Liver (tissue), 3 donors: ENCODE measurements at regions not wholly inside any gene's neighbourhood (a gene's known extent, or its start where the extent isn't known, plus 50 kb on each side); places are given as distances from the start of the nearest gene placed in this dataset.

Source experiments
- CTCF ChIP-seq: fragments of 150-350 bp; IDR thresholded peaks from 2 replicates; pipeline ENCODE4 v1.5.1; 2017; ENCODE audit warnings: improper control_type of control experiment, low read depth, low read length; ENCODE audit not compliant: missing input control
- EGR1 ChIP-seq, 2 donors: IDR thresholded peaks; 2 replicates each; pipeline ENCODE4 v1.6.1; 2016 to 2018; ENCODE audit warnings: antibody characterized with exemption in 2 of 2, low read depth in 2 of 2
- FOXA2 ChIP-seq: IDR thresholded peaks from 2 replicates; pipeline ENCODE4 v1.6.1; 2016; ENCODE audit warnings: antibody characterized with exemption
- GABPA ChIP-seq, 2 donors: IDR thresholded peaks in 1 of 2; conservative IDR thresholded peaks in 1 of 2; 2 replicates each; pipeline ENCODE4 v1.6.1; 2016; ENCODE audit warnings: antibody characterized with exemption in 2 of 2, mild to moderate bottlenecking in 1 of 2, moderate library complexity in 1 of 2
- RAD21 ChIP-seq, 2 donors: IDR thresholded peaks; 2 replicates each; pipeline ENCODE4 v1.6.1; 2016; ENCODE audit warnings: antibody characterized with exemption in 2 of 2, mild to moderate bottlenecking in 2 of 2
- REST ChIP-seq: IDR thresholded peaks from 2 replicates; pipeline ENCODE4 v1.6.1; 2016; ENCODE audit warnings: antibody characterized with exemption, mild to moderate bottlenecking
- RXRA ChIP-seq, 2 donors: IDR thresholded peaks; 2 replicates each; pipeline ENCODE4 v1.6.1; 2017 to 2018; ENCODE audit warnings: antibody characterized with exemption in 2 of 2, mild to moderate bottlenecking in 1 of 2
- SP1 ChIP-seq: IDR thresholded peaks from 2 replicates; pipeline ENCODE4 v1.6.1; 2018; ENCODE audit warnings: antibody characterized with exemption, mild to moderate bottlenecking
- donor health status: healthy.
- donor health status: healthy.

- TF ChIP-seq REST (no peak), CTCF (no peak), GABPA (IDR thresholded peaks at IDR 0.05 in 1 of 2, conservative IDR thresholded peaks at IDR 0.05 in 1 of 2) (no peak), RAD21 (IDR thresholded peaks at IDR 0.05) (no peak), SP1 (no peak), EGR1 (IDR thresholded peaks at IDR 0.05; ENCODE audit: low read depth in 2 of 2) (no peak), RXRA (IDR thresholded peaks at IDR 0.05) (no peak), FOXA2 (no peak)
Observed at GRCh38 chr1:232212253-232212652, 417.7 kb downstream of the SIPA1L2 start.
